HG03060 (cell line): ENCODE measurements at regions not wholly inside any gene's neighbourhood (a gene's known extent, or its start where the extent isn't known, plus 50 kb on each side); places are given as distances from the start of the nearest gene placed in this dataset.
"Not testable (repeated sequence)": the region's sequence is repeated elsewhere in the genome, so short reads cannot be mapped to it uniquely, and the experiment has no call there.

Source experiments
- ATAC-seq: cut with Tn5 transposase; IDR thresholded peaks from one replicate; pipeline ENCODE4 v1.9.1; 2021; ENCODE audit warnings: low read depth, moderate number of reproducible peaks; ENCODE audit not compliant: unreplicated experiment

DNA sequence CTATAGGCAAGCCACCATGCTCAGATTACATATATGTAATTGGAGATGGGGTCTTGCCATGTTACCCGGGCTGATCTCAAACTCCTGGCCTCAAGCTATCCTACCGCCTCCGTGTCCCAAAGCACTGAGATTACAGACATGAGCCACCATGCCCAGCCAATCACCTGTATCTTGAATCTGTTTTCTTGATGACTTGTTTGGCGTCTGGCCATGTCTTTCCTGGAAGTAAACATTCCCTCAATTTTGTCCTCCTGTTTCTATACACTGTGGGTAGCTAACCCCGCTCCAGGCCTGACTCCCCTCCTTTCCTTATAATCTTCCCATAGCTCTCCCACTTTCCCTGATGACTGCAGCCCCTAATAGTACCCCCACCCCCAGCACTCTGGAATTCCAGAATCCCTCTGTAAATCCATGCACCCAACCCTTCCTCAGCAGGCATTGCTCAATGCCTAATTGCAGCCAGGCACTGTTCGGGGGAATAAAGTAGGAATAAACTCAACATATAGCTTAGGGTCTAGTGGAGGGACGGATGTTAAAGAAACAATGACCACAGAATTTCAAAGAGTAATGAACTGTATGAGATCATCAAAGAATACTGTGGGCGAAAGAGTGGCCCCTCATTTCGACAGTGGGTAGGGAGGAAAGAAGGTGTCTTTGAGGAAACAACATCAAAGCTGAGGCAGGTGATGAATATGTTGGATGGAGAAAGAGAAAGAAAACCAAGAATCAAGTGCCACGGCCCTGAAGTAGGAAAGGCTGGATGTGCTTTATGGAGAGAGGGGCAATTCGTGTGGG lies 161.5 kb downstream of the ADSS2 start:
- no peak for ATAC-seq

DNA sequence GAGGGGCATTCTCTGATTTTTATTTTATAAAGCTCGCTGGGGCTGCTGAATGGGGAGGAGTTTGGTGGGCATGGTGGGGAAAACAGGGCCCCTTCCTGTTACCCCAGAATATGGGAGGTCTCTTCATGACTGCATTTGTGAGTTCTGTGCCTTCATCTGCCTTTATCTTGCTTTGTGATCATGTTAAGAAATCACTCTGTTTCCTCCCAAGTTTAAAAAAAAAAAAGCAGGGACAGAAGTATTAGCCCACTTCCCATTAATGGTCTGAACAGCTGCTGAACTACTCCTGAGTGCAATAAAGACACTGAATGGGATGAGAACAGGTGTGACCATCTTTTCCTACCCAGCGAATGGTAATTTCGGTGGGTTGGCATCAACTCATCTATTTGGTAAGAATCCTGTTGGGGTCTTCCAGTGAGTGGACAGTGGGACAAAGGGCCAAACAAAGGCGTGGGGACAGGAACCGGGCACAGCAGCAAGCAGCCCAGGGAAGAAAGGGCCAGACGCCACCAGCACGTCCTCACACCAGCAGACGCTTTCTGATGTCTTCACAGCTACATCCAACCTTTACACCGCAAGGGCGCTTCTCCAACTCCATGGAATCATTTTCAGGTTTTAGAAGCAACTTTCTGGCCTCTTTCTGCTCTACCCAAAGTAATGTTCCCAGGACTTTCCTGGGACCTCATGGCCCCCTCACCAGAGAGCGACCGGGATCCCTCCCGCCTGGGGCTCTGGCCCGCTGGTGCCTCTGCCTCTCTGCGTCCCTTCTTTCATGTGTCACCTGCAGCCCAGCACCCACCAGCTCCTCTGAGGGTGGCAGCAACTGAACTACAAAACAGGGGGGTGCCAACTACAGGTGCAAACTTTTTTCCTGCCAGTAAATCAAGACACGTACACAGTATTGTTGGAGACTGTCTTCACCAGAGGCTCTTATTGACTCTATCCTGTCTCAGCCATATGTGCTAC lies 160.2 kb downstream of the ADSS2 start:
- no peak for ATAC-seq

DNA sequence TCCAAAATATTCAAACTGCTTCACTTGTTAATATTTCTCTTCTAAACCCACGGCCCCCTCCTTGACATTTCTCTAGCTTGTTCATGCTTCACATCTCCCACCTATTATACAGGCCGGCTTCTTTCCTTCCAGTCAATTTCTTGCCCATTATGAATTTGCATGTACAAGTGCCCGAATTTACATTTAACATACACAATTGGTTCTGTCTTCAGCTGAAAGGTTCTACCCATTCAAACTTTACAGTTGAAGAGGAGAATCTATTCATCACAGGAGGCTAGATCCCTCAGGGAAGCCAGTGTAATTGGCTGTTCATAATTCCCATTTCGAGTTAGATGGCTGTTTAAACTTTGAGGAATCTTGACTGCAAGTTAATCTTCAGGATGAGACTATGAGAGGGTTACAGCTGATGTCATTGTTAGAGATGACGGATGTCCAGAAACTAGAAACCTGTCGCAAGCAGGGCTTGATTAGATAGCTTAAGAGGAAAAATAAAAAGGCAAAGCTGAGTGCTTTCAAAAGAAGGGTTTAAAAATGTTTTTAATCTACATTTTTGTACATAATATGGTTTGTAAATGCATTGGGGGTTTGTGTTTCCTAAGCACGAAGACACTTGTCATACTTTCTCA lies 157.0 kb downstream of the ADSS2 start:
- ATAC-seq, result no peak

DNA sequence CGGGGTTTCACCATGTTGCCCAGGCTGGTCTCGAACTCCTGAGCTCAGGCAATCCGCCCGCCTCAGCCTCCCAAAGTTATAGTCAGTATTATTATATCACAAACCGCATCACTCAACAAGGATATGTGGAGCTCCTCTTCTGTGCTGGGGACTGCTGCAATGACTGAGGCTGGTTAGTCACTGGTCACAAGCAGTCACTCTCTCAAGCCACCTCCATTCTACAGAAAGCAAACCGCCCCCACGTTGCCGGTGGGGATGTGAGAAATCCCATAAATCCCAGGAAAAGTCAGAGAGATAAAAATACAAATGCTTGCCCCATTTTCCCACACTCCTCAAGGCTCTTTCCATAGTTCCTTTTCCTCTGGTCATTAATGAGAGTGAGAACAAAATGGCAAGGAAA lies 155.7 kb downstream of the ADSS2 start:
- ATAC-seq, result no peak

DNA sequence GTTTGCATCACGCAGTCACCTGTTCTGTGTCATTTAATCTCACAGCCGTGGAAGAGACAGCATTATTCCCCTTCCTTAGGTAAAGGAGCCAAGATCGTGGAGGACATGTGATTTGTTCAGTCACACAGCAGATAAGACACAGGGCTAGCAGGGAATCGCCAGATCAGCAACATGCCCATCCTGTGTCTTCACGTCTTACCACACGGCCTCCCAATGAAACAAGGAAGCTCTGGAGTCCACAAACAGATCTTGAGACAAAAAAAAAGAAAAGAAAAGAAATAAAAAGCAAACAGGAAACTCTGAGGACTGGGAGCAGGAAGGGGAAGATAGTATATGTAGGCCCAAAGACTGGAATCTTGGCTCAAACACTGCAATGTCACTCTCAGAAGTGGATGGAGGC lies 155.3 kb downstream of the ADSS2 start:
- no peak for ATAC-seq

- no peak for ATAC-seq
These were observed 154.6 kb downstream of the ADSS2 start for GRCh38 chr1:244297087-244297486.

GRCh38 chr1:244297616-244298015 lies 154.1 kb downstream of the ADSS2 start:
- ATAC-seq, result no peak

- not testable (repeated sequence) for ATAC-seq
These were observed 151.7 kb downstream of the ADSS2 start for GRCh38 chr1:244300029-244300375.

- ATAC-seq, result no peak
These were observed 150.0 kb downstream of the ADSS2 start for GRCh38 chr1:244301595-244302130.

GRCh38 chr1:244302876-244303609 lies 148.7 kb downstream of the ADSS2 start:
- ATAC-seq, result no peak

DNA sequence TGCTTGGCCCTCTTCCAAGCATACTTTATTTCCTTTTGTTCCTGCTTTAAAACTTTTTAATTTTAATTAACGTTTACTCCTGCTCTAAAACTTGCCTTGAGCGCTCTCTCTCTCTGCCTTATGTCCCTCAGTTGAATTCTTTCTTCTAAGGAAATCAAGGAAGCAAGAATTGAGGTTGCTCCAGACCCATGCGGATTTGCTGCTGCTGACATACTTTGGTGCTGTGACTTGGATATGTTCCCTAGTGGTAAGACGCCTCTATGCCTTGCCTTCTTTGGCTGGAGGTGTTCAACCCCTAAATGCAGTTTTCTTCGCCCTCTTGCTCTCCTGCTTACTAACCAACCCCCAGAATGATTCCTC lies 148.1 kb downstream of the ADSS2 start:
- ATAC-seq, result no peak

- ATAC-seq, result no peak
These were observed 147.6 kb downstream of the ADSS2 start for GRCh38 chr1:244304156-244304555.

GRCh38 chr1:244304656-244305055 lies 147.1 kb downstream of the ADSS2 start:
- no peak for ATAC-seq

- no peak for ATAC-seq
These were observed 145.8 kb downstream of the ADSS2 start for GRCh38 chr1:244305776-244306341.

DNA sequence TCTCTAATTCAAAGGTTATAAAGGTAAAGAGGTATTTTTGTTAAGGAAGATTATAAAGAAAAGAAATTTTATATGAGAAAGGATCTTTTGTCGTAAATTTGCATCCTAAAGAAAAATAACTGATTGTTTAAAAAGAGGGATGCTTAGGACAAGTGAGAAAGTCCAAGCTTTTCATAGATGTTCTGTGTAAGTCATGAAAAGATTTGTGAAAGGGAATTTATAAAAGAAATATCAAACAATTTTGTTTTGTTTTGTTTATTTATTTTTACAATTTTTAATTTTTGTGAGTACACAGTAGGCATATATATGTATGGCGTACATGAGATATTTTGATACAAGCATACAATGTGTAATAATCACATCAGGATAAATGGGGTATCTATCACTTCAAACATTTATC lies 145.2 kb downstream of the ADSS2 start:
- no peak for ATAC-seq

DNA sequence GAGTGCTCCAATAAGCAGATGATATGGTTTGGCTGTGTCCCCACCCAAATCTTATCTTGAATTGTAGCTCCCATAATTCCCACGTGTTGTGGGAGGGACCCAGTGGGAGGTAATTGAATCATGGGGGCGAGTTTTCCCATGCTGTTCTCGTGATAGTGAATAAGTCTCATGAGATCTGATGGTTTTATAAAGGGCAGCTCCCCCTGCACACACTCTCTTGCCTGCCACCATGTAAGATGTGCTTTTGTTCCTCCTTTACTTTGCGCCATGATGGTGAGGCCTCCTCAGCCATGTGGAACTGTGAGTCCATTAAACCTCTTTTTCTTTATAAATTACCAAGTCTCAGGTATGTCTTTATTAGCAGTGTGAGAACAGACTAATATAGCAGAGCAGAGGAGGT lies 142.5 kb downstream of the ADSS2 start:
- ATAC-seq, result not testable (repeated sequence)

GRCh38 chr1:244311784-244312532 lies 139.8 kb downstream of the ADSS2 start:
- no peak for ATAC-seq

DNA sequence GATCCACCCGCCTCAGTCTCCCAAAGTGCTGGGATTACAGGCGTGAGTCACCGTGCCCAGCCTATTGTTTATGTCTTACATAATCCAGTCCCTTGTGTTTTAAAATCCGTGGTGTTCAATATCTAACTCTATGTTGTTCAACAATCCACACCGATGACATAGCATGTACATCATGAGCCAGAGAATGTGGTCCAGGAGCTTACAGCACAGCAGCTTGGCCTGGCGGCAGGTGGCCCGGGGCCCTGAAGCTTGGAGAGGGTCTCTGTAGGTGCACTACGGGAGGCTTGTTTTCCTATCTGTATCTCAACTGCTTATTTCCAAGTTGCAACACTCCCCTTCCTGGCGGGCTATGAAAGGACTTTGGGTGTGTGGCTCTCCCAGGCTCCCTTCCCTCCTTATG lies 138.4 kb downstream of the ADSS2 start:
- ATAC-seq, result no peak

- no peak for ATAC-seq
These were observed 136.7 kb downstream of the ADSS2 start for GRCh38 chr1:244314921-244315559.
